ENCODE measurements at regions not wholly inside any gene's neighbourhood (a gene's known extent, or its start where the extent isn't known, plus 50 kb on each side); places are given as distances from the start of the nearest gene placed in this dataset.
A peak's percentile ranks its signal among the peaks of the same experiment; 100 is the strongest.

- peak; percentile 79 for ATAC-seq
- H3K9me3 ChIP-seq, result no peaks in the 10 kb centered on the region
- no peaks in the 10 kb centered on the region for H3K4me1 ChIP-seq
- 42 to 47% methylated on average over 8 of the region's 8 CpGs for WGBS, 2 donors
- peak; percentile 84 to 91 (median 88) for DNase-seq
- intact Hi-C loops (cut with DNase I), result no loop called here
- no peak overlapping the region for H3K4me3 ChIP-seq
- H3K27ac ChIP-seq, result no peak overlapping the region
- peak; percentile 34 to 67 (median 51) for TF ChIP-seq CTCF (IDR thresholded peaks at IDR 0.05)
- TF ChIP-seq POLR2A (IDR thresholded peaks at IDR 0.05), result no peak
- H3K36me3 ChIP-seq (replicated peaks in 1 of 2; ENCODE audit: insufficient read depth in 1 of 2, low read depth in 2 of 2), result no peaks in the 10 kb centered on the region
- no peaks in the 10 kb centered on the region for H3K27me3 ChIP-seq
Measured at GRCh38 chr10:21278491-21279216, 246.8 kb downstream of the SKIDA1 start.

GRCh38 chr10:21273400-21273968 lies 252.0 kb downstream of the SKIDA1 start:
- intact Hi-C loops (cut with DNase I), result no loop called here
- no peak for TF ChIP-seq POLR2A (IDR thresholded peaks at IDR 0.05)
- no peak for TF ChIP-seq CTCF (IDR thresholded peaks at IDR 0.05)
- Histone ChIP-seq H3K4me1 (no peaks in the 10 kb centered on the region), H3K9me3 (no peaks in the 10 kb centered on the region), H3K27ac (no peak overlapping the region), H3K27me3 (no peaks in the 10 kb centered on the region), H3K36me3 (replicated peaks in 1 of 2; ENCODE audit: insufficient read depth in 1 of 2, low read depth in 2 of 2) (no peaks in the 10 kb centered on the region), H3K4me3 (no peak overlapping the region)
- ATAC-seq, result no peak
- DNase-seq, result no peak
- WGBS, 2 donors, result 81 to 84% methylated on average over 3 of the region's 3 CpGs

GRCh38 chr10:21272643-21273399 lies 252.7 kb downstream of the SKIDA1 start:
- Histone ChIP-seq H3K4me3 (no peak overlapping the region), H3K4me1 (no peaks in the 10 kb centered on the region), H3K27me3 (no peaks in the 10 kb centered on the region), H3K27ac (no peak overlapping the region), H3K9me3 (no peaks in the 10 kb centered on the region), H3K36me3 (replicated peaks in 1 of 2; ENCODE audit: insufficient read depth in 1 of 2, low read depth in 2 of 2) (no peaks in the 10 kb centered on the region)
- TF ChIP-seq POLR2A (IDR thresholded peaks at IDR 0.05) (no peak), CTCF (IDR thresholded peaks at IDR 0.05) (no peak)
- intact Hi-C loops (cut with DNase I), result no loop called here
- ATAC-seq (no peak), DNase-seq (no peak)
- 50 to 53% methylated on average over 4 of the region's 4 CpGs for WGBS, 2 donors

GRCh38 chr10:21270976-21271375 lies 254.5 kb downstream of the SKIDA1 start:
- Histone ChIP-seq H3K27me3 (no peaks in the 10 kb centered on the region), H3K9me3 (no peaks in the 10 kb centered on the region), H3K36me3 (replicated peaks in 1 of 2; ENCODE audit: insufficient read depth in 1 of 2, low read depth in 2 of 2) (no peaks in the 10 kb centered on the region), H3K4me3 (no peak overlapping the region), H3K27ac (no peak overlapping the region), H3K4me1 (no peaks in the 10 kb centered on the region)
- TF ChIP-seq POLR2A (IDR thresholded peaks at IDR 0.05) (no peak), CTCF (IDR thresholded peaks at IDR 0.05) (no peak)
- 80 to 94% methylated on average over 3 of the region's 3 CpGs for WGBS, 2 donors
- DNase-seq, result no peak
- no peak for ATAC-seq
- intact Hi-C loops (cut with DNase I), result no loop called here
